NCI-H524 (cell line): ENCODE measurements at regions not wholly inside any gene's neighbourhood (a gene's known extent, or its start where the extent isn't known, plus 50 kb on each side); places are given as distances from the start of the nearest gene placed in this dataset.
A peak's percentile ranks its signal among the peaks of the same experiment; 100 is the strongest.
"Not testable (repeated sequence)": the region's sequence is repeated elsewhere in the genome, so short reads cannot be mapped to it uniquely, and the experiment has no call there.

Experiments
- DNase-seq, 2 experiments: peaks; one replicate each; lab custom pipeline; 2025; lab: John Stamatoyannopoulos, UW

GRCh38 chrX:123788193-123788592 lies 55.3 kb upstream of the THOC2 start:
- DNase-seq: not testable (repeated sequence)

GRCh38 chrX:123788744-123789143 lies 55.9 kb upstream of the THOC2 start:
- DNase-seq: no peak

DNA sequence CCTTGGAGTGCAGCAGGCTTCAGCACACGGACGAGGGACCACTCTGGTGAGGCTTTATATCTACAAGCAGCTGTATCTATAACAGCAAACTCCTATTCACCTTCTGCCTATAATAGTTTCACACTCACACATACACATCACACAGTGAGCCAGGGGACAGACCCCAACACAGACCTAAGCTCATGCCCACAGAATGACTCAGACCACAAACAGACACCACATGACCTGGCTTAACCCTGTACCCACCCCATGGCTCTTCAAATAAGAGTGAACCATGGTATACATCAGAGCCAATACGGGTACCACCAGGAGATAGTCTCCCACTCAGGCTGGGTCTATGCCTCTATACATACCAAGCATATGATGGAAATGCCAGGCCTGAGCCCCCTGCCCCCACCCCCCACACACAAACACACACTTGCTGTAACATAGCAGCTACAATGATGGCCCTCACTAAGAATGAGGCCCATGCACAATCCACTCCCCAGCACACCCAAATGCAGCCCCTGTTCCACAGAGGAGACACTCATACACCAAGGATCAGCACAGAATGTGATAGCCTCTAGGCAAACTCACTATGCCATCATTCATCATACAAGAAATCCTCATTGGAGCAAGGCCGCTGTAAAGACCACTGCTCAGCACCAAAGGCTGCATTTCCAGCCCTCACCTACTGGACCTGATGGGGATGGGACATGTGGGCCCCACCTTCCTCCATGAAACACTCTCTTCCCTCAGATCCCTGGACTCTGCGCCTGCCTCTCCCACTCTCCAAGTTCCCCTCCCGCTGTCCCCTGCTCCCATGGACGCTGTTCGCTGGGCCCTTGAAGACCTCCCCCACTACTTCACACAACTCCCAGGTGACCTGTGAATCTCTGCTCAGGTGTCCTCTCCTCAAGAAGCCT lies 62.1 kb upstream of the XIAP start:
- no peak for DNase-seq

GRCh38 chrX:123798706-123799430 lies 61.0 kb upstream of the XIAP start:
- DNase-seq: peak; percentile 77 to 82

- no peak for DNase-seq
These were observed 58.0 kb upstream of the XIAP start for GRCh38 chrX:123801901-123802300.

GRCh38 chrX:123803331-123803983 lies 56.4 kb upstream of the XIAP start:
- peak; percentile 35 to 73 for DNase-seq

DNA sequence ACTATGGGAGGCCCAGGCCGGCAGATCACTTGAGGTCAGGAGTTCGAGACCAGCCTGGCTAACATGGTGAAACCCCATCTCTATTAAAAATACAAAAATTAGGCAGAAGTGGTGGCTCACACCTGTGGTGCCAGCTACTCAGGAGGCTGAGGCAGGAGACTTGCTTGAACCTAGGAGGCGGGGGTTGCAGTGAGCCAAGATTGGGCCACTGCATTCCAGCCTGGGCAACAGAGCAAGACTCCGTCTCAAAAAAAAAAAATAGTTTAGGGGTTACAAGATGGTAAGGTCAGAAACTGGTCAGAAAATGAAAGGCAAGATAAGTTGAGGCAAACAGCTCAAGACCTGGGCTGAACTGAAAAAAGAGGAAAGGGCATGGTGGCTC lies 55.9 kb upstream of the XIAP start:
- DNase-seq: not testable (repeated sequence)

DNA sequence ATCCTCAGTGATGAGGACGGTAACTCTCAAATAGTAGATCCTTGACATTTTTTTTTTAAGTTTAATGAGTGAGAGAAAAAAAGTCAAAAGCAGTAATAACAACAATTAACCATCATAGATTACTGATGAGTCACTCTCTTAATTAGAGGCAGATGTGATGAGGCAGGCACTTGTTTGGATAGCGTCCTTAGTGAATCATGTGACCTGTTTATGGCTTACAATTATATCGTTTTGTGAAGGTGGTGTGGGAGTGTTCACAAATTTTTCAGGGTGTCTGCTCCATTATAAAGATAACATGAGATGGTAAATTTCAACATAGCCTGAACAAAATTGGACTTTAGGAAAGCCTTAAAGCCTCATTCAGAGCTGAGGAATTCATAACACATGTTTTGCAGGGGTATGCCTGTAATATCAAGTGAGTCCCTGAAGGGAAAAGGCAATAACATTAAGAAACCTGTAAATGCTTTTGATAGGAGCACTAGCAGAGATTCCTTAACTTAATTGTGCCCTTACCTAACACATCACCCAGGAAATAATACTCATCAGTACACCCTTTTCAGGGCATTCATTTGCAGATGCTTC lies 51.9 kb upstream of the XIAP start:
- peak in 1 of 2 experiments; percentile 4 for DNase-seq

DNA sequence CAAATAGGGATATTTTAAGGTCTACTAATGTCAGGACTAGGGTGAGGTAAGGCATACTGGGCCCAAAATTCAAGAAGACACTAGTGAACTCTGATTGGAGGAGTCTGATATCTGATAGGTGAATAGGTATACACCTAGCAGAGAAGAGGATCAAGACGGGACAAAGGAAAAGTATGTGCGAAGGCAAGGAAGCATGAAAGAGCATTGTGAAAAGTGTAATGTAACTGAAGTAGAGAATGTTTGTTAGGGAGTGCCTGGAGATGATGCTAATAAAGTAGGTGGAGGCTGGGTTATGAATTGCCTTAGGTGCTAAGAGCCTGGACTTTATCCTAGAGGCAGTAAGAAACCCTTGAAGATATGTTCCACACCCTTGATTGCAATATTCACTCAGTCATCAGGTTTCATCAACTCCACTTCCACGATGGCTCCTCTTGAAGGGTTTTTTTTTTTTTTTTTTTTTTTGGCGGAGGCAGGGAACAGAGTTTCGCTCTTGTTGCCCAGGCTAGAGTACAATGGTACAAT lies 49.9 kb upstream of the XIAP start:
- DNase-seq: no peak
